Left lung (tissue), 4 donors: ENCODE measurements at regions not wholly inside any gene's neighbourhood (a gene's known extent, or its start where the extent isn't known, plus 50 kb on each side); places are given as distances from the start of the nearest gene placed in this dataset.

Experiments
- ATAC-seq: fragments of 200-7000 bp; cut with Tn5 transposase; one replicate; pipeline ENCODE4 v1.9.1; 2020; ENCODE audit warnings: moderate library complexity
- DNase-seq, 4 donors: peaks; one replicate each; pipeline ENCODE4 v3.0.0-alpha.2; 2013 to 2020
- H3K27ac ChIP-seq, 2 donors: fragments of 200-600 bp; sonication (generic) in 1 of 2; one replicate each; pipeline versions ENCODE4 v1.5.0 to v1.8.0; 2020 to 2021
- H3K27me3 ChIP-seq, 2 donors: fragments of 200-600 bp; sonication (generic) in 1 of 2; one replicate each; pipeline versions ENCODE4 v1.5.0 to v1.8.0; 2020 to 2021
- H3K36me3 ChIP-seq, 2 donors: fragments of 200-600 bp; sonication (generic) in 1 of 2; one replicate each; pipeline versions ENCODE4 v1.5.0 to v1.8.0; 2020 to 2021
- H3K4me1 ChIP-seq, 2 donors: fragments of 200-600 bp; one replicate each; pipeline ENCODE4 v1.8.0; 2021
- H3K4me3 ChIP-seq, 2 donors: fragments of 200-600 bp; sonication (generic) in 1 of 2; one replicate each; pipeline versions ENCODE4 v1.5.0 to v1.8.0; 2020 to 2021; ENCODE audit warnings: mild to moderate bottlenecking in 1 of 2
- H3K9me3 ChIP-seq, 2 donors: fragments of 200-600 bp; sonication (generic) in 1 of 2; one replicate each; pipeline versions ENCODE4 v1.5.0 to v1.8.0; 2020 to 2021
- intact Hi-C, 2 donors: fragments of 100-400 bp; cut with DNase I; formaldehyde crosslinking; loops; one replicate each; pipeline versions ENCODE4 v1.11.2 to v1.14.2; 2022
- TF ChIP-seq, protein P1 (sequence below), 2 donors: fragments of 200-600 bp; sonication (generic) in 1 of 2; IDR thresholded peaks; one replicate each; pipeline versions ENCODE4 v1.5.0 to v1.8.0; 2021; ENCODE audit warnings: antibody characterized with exemption in 2 of 2
- donor health status: DM: no; HTN: yes; CAD: no.
- donor health status: DM: no; HTN: no; CAD: no.

GRCh38 chr18:2325933-2326332 lies 245.4 kb downstream of the METTL4 start:
- H3K27me3 ChIP-seq: peaks cover 0 to 10% of the 10 kb centered on the region in 2 donors
- TF ChIP-seq, protein P1, sequence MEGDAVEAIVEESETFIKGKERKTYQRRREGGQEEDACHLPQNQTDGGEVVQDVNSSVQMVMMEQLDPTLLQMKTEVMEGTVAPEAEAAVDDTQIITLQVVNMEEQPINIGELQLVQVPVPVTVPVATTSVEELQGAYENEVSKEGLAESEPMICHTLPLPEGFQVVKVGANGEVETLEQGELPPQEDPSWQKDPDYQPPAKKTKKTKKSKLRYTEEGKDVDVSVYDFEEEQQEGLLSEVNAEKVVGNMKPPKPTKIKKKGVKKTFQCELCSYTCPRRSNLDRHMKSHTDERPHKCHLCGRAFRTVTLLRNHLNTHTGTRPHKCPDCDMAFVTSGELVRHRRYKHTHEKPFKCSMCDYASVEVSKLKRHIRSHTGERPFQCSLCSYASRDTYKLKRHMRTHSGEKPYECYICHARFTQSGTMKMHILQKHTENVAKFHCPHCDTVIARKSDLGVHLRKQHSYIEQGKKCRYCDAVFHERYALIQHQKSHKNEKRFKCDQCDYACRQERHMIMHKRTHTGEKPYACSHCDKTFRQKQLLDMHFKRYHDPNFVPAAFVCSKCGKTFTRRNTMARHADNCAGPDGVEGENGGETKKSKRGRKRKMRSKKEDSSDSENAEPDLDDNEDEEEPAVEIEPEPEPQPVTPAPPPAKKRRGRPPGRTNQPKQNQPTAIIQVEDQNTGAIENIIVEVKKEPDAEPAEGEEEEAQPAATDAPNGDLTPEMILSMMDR (IDR thresholded peaks at IDR 0.05): no peak
- no peak for DNase-seq
- no peak overlapping the region for H3K4me3 ChIP-seq
- no peaks in the 10 kb centered on the region for H3K36me3 ChIP-seq
- no peaks in the 10 kb centered on the region for H3K9me3 ChIP-seq
- no peak overlapping the region for H3K27ac ChIP-seq
- no peak for ATAC-seq
- no peaks in the 10 kb centered on the region for H3K4me1 ChIP-seq
- intact Hi-C loops: no loop called here

- Histone ChIP-seq H3K4me1 (no peaks in the 10 kb centered on the region), H3K4me3 (no peak overlapping the region), H3K9me3 (no peaks in the 10 kb centered on the region), H3K27me3 (peaks cover 0 to 10% of the 10 kb centered on the region in 2 donors), H3K27ac (no peak overlapping the region), H3K36me3 (no peaks in the 10 kb centered on the region)
- ATAC-seq (no peak), DNase-seq (no peak)
- intact Hi-C loops: no loop called here
- TF ChIP-seq, protein P1 (IDR thresholded peaks at IDR 0.05): no peak
Observed at GRCh38 chr18:2326999-2327398, 244.3 kb downstream of the METTL4 start.

DNA sequence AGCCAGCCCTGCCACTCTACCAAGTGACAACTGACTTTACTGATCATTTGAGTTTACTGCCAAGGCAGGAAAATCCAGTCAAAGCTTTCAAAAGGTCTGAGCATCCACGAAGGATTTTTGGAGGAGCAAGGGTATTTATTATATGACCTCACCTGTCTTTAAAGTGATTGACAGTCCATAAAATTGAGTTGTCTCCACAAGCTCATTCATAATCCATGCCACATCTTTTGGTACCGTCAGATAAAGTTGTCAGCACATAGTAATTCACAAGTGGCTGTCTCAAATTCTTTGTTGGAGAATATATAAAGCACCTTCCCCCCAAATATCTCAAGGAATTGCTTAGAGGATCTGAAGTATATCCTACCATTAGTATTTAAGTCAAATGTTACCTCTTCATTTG lies 240.5 kb downstream of the METTL4 start:
- peaks cover 0 to 10% of the 10 kb centered on the region in 2 donors for H3K27me3 ChIP-seq
- DNase-seq (no peak), ATAC-seq (no peak)
- H3K9me3 ChIP-seq: no peaks in the 10 kb centered on the region
- H3K27ac ChIP-seq: no peak overlapping the region
- intact Hi-C loops: no loop called here
- no peaks in the 10 kb centered on the region for H3K4me1 ChIP-seq
- TF ChIP-seq, protein P1 (IDR thresholded peaks at IDR 0.05): no peak
- H3K4me3 ChIP-seq: no peak overlapping the region
- no peaks in the 10 kb centered on the region for H3K36me3 ChIP-seq

GRCh38 chr18:2331491-2331890 lies 239.8 kb downstream of the METTL4 start:
- H3K9me3 ChIP-seq: no peaks in the 10 kb centered on the region
- H3K36me3 ChIP-seq: no peaks in the 10 kb centered on the region
- ATAC-seq (no peak), DNase-seq (no peak)
- peaks cover 0 to 10% of the 10 kb centered on the region in 2 donors for H3K27me3 ChIP-seq
- TF ChIP-seq, protein P1 (IDR thresholded peaks at IDR 0.05): no peak
- no peaks in the 10 kb centered on the region for H3K4me1 ChIP-seq
- no peak overlapping the region for H3K27ac ChIP-seq
- intact Hi-C loops: no loop called here
- H3K4me3 ChIP-seq: no peak overlapping the region

DNA sequence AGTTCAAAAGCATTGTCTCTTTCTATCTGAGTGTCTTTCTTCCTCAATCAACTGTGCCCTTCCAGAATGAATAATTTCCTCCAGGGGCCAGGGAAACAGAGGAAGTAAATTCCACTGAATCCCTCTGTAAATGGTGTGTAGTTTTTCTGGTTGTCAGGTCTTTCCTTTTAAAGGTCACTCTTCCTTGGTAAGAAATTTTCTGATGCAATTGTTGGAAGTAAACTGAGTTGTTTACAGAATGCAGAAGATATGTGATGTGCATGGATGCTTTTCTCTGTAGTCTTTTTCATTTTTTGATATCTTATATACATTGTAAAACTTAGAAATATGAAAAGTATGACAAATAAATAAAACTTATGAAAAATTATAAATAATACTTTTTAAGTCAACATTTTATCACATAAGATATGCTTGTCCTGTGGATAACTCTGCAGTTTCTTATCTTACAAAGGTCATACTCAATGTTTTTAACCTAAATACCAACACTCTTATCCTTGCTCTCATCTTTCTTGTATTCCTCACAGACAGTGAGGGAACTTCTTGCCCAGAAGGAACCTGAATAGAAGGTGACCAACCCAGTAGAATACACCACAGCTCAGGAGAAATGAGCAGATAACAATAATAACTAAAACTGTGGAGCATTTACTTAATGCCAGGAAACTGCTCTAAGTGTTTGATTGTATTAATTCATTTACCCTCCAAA lies 234.5 kb downstream of the METTL4 start:
- intact Hi-C loops: loop anchor here in 1 of 2 donors (5.0 kb wide), 1 partner anchor 205 kb away; no protein-coding TSS in a partner anchor
- no peak for ATAC-seq
- no peak for DNase-seq
- no peaks in the 10 kb centered on the region for H3K36me3 ChIP-seq
- H3K4me3 ChIP-seq: no peak overlapping the region
- no peaks in the 10 kb centered on the region for H3K4me1 ChIP-seq
- no peaks in the 10 kb centered on the region for H3K9me3 ChIP-seq
- H3K27me3 ChIP-seq: no peaks in the 10 kb centered on the region
- H3K27ac ChIP-seq: no peak overlapping the region
- TF ChIP-seq, protein P1 (IDR thresholded peaks at IDR 0.05): no peak
